ENCODE measurements at regions not wholly inside any gene's neighbourhood (a gene's known extent, or its start where the extent isn't known, plus 50 kb on each side); places are given as distances from the start of the nearest gene placed in this dataset.

GRCh38 chr6:120010075-120010474, 660.5 kb upstream of the MAN1A1 start:
- H3K27ac ChIP-seq (ENCODE audit: low read depth in 1 of 2, low read length in 2 of 2) = no peak overlapping the region
- H3K4me3 Mint-ChIP-seq = no peak overlapping the region
- H3K36me3 Mint-ChIP-seq = no peaks in the 10 kb centered on the region
- H3K4me3 ChIP-seq (replicated peaks in 1 of 3; ENCODE audit: low read depth in 2 of 3, low read length in 3 of 3) = no peak overlapping the region
- H3K4me1 Mint-ChIP-seq = no peaks in the 10 kb centered on the region
- no peak overlapping the region for H3K9ac ChIP-seq (ENCODE audit: insufficient read depth, low read length, poor library complexity, severe bottlenecking)
- H3K27me3 Mint-ChIP-seq (ENCODE audit: low read depth in 3 of 3) = peaks cover 0 to 2% (median 1%) of the 10 kb centered on the region in 3 donors
- intact Hi-C loops (cut with micrococcal nuclease) = no loop called here
- no peaks in the 10 kb centered on the region for H4K20me1 ChIP-seq (ENCODE audit: insufficient read depth, low read length)
- WGBS (ENCODE audit: insufficient coverage) = no CpG with 5 or more reads among the region's 3 CpGs
- DNase-seq = no peak
- peaks cover 0 to 3% of the 10 kb centered on the region in 2 donors for H3K9me3 ChIP-seq (replicated peaks in 1 of 2; ENCODE audit: control insufficient read depth in 1 of 2, insufficient read depth in 1 of 2, low read length in 2 of 2)
- H3K27ac Mint-ChIP-seq = no peak overlapping the region
- no peak for TF ChIP-seq CTCF (IDR thresholded peaks at IDR 0.05)
- no peaks in the 10 kb centered on the region for H3K36me3 ChIP-seq (replicated peaks in 1 of 2; ENCODE audit: control insufficient read depth in 1 of 2, insufficient read depth in 2 of 2, low read length in 2 of 2)
- H3K9me3 Mint-ChIP-seq = peaks cover 0 to 12% (median 6%) of the 10 kb centered on the region in 7 donors
- no peaks in the 10 kb centered on the region for H3K79me2 ChIP-seq (ENCODE audit: insufficient read depth, low read length)
- H3K4me1 ChIP-seq (ENCODE audit: control insufficient read depth in 1 of 2, insufficient read depth in 2 of 2, low read length in 2 of 2) = no peaks in the 10 kb centered on the region
- no peak overlapping the region for H3K4me2 ChIP-seq (replicated peaks; ENCODE audit: extremely low read depth, low read length, poor library complexity, severe bottlenecking)
- H3K27me3 ChIP-seq (ENCODE audit: control insufficient read depth in 2 of 2, insufficient read depth in 2 of 2, low read length in 2 of 2) = no peaks in the 10 kb centered on the region
- H2AFZ ChIP-seq (ENCODE audit: insufficient read depth, low read depth, low read length, poor library complexity, severe bottlenecking) = no peak overlapping the region

GRCh38 chr6:120005292-120005976, 655.9 kb upstream of the MAN1A1 start:
- 97% methylated on average over 5 of the region's 12 CpGs for WGBS (ENCODE audit: insufficient coverage)
- H3K4me3 Mint-ChIP-seq = no peak overlapping the region
- no peak overlapping the region for H3K4me3 ChIP-seq (replicated peaks in 1 of 3; ENCODE audit: low read depth in 2 of 3, low read length in 3 of 3)

More at GRCh38 chr6:120005292-120005976, 655.9 kb upstream of the MAN1A1 start:
- Histone ChIP-seq H3K79me2 (ENCODE audit: insufficient read depth, low read length) (no peaks in the 10 kb centered on the region), H3K9ac (ENCODE audit: insufficient read depth, low read length, poor library complexity, severe bottlenecking) (no peak overlapping the region), H3K9me3 (replicated peaks in 1 of 2; ENCODE audit: control insufficient read depth in 1 of 2, insufficient read depth in 1 of 2, low read length in 2 of 2) (peaks cover 0 to 3% of the 10 kb centered on the region in 2 donors), H2AFZ (ENCODE audit: insufficient read depth, low read depth, low read length, poor library complexity, severe bottlenecking) (no peak overlapping the region), H3K4me2 (replicated peaks; ENCODE audit: extremely low read depth, low read length, poor library complexity, severe bottlenecking) (no peak overlapping the region), H3K4me1 (ENCODE audit: control insufficient read depth in 1 of 2, insufficient read depth in 2 of 2, low read length in 2 of 2) (no peaks in the 10 kb centered on the region), H4K20me1 (ENCODE audit: insufficient read depth, low read length) (no peaks in the 10 kb centered on the region), H3K27ac (ENCODE audit: low read depth in 1 of 2, low read length in 2 of 2) (no peak overlapping the region), H3K36me3 (replicated peaks in 1 of 2; ENCODE audit: control insufficient read depth in 1 of 2, insufficient read depth in 2 of 2, low read length in 2 of 2) (no peaks in the 10 kb centered on the region), H3K27me3 (ENCODE audit: control insufficient read depth in 2 of 2, insufficient read depth in 2 of 2, low read length in 2 of 2) (no peaks in the 10 kb centered on the region)
- TF ChIP-seq CTCF (IDR thresholded peaks at IDR 0.05) = no peak
- Mint-ChIP-seq H3K27me3 (ENCODE audit: low read depth in 3 of 3) (peaks cover 0 to 2% (median 0%) of the 10 kb centered on the region in 3 donors), H3K4me1 (no peaks in the 10 kb centered on the region), H3K36me3 (no peaks in the 10 kb centered on the region), H3K9me3 (peaks cover 0 to 12% (median 9%) of the 10 kb centered on the region in 7 donors), H3K27ac (no peak overlapping the region)
- intact Hi-C loops (cut with micrococcal nuclease) = no loop called here
- no peak for DNase-seq
